ENCODE measurements at regions not wholly inside any gene's neighbourhood (a gene's known extent, or its start where the extent isn't known, plus 50 kb on each side); places are given as distances from the start of the nearest gene placed in this dataset.

GRCh38 chr6:77535172-77535571 is 71.9 kb upstream of the HTR1B start:
- no peak for FAIRE-seq

- FAIRE-seq: peak; percentile 33
Observed at GRCh38 chr6:77536701-77537100, 73.4 kb upstream of the HTR1B start.

GRCh38 chr6:77543601-77544000 is 80.3 kb upstream of the HTR1B start:
- FAIRE-seq: no peak

GRCh38 chr6:77548190-77548589 is 84.9 kb upstream of the HTR1B start:
- no peak for FAIRE-seq

- no peak for FAIRE-seq
Observed at GRCh38 chr6:77548662-77549366, 85.5 kb upstream of the HTR1B start.

- no peak for FAIRE-seq
Observed at GRCh38 chr6:77551135-77551534, 87.8 kb upstream of the HTR1B start.

- no peak for FAIRE-seq
Observed at GRCh38 chr6:77561768-77562314, 91.0 kb upstream of the MEI4 start.

GRCh38 chr6:77565370-77565769 is 87.5 kb upstream of the MEI4 start:
- no peak for FAIRE-seq

GRCh38 chr6:77566235-77566634 is 86.6 kb upstream of the MEI4 start:
- FAIRE-seq: no peak

- FAIRE-seq: no peak
Observed at GRCh38 chr6:77568570-77568969, 84.3 kb upstream of the MEI4 start.

GRCh38 chr6:77573843-77574242 is 79.0 kb upstream of the MEI4 start:
- no peak for FAIRE-seq

GRCh38 chr6:77587963-77588362 is 64.9 kb upstream of the MEI4 start:
- FAIRE-seq: no peak
